ENCODE measurements at regions not wholly inside any gene's neighbourhood (a gene's known extent, or its start where the extent isn't known, plus 50 kb on each side); places are given as distances from the start of the nearest gene placed in this dataset.

DNA sequence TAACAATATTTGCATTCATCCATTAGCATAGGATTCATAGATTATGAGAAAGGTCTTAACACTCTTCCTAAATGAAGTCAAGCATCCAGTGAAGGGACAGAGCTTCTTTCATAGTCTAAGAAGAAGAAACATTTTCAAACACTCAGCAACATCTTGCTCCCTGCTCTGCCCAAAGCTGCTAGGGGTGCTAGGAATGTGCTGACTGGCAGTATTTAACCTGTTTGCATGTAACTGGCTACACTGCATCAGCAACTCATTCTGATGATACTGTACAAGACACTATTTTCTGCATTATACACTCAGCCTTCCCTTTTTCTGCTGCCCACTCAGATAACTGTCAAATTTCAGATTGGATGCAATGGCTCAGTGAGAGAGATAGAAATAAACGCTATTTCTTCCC lies 495.1 kb upstream of the ARID1B start:
- H3K36me3 ChIP-seq = no peaks in the 10 kb centered on the region

GRCh38 chr6:156281266-156281665 lies 495.9 kb upstream of the ARID1B start:
- Histone ChIP-seq H3K4me1 (ENCODE audit: control insufficient read depth in 1 of 2, insufficient read depth in 1 of 2, low read depth in 1 of 2, low read length in 1 of 2) (no peaks in the 10 kb centered on the region), H3K36me3 (no peaks in the 10 kb centered on the region), H3K27ac (no peak overlapping the region), H3K9me3 (no peaks in the 10 kb centered on the region), H3K4me3 (ENCODE audit: low read depth in 1 of 2, low read length in 1 of 2) (no peak overlapping the region), H3K27me3 (no peaks in the 10 kb centered on the region)
- no peak for TF ChIP-seq CTCF (IDR thresholded peaks at IDR 0.05)

More for the DNA sequence above, 495.1 kb upstream of the ARID1B start:
- H3K27ac ChIP-seq = no peak overlapping the region
- no peak overlapping the region for H3K4me3 ChIP-seq (ENCODE audit: low read depth in 1 of 2, low read length in 1 of 2)
- TF ChIP-seq CTCF (IDR thresholded peaks at IDR 0.05) = no peak
- H3K27me3 ChIP-seq = no peaks in the 10 kb centered on the region
- H3K4me1 ChIP-seq (ENCODE audit: control insufficient read depth in 1 of 2, insufficient read depth in 1 of 2, low read depth in 1 of 2, low read length in 1 of 2) = no peaks in the 10 kb centered on the region
- no peaks in the 10 kb centered on the region for H3K9me3 ChIP-seq

- Histone ChIP-seq H3K9me3 (no peaks in the 10 kb centered on the region), H3K4me3 (ENCODE audit: low read depth in 1 of 2, low read length in 1 of 2) (no peak overlapping the region), H3K4me1 (ENCODE audit: control insufficient read depth in 1 of 2, insufficient read depth in 1 of 2, low read depth in 1 of 2, low read length in 1 of 2) (no peaks in the 10 kb centered on the region), H3K36me3 (no peaks in the 10 kb centered on the region), H3K27ac (no peak overlapping the region), H3K27me3 (no peaks in the 10 kb centered on the region)
- TF ChIP-seq CTCF (IDR thresholded peaks at IDR 0.05) = no peak
Observed at GRCh38 chr6:156280065-156280464, 497.1 kb upstream of the ARID1B start.

DNA sequence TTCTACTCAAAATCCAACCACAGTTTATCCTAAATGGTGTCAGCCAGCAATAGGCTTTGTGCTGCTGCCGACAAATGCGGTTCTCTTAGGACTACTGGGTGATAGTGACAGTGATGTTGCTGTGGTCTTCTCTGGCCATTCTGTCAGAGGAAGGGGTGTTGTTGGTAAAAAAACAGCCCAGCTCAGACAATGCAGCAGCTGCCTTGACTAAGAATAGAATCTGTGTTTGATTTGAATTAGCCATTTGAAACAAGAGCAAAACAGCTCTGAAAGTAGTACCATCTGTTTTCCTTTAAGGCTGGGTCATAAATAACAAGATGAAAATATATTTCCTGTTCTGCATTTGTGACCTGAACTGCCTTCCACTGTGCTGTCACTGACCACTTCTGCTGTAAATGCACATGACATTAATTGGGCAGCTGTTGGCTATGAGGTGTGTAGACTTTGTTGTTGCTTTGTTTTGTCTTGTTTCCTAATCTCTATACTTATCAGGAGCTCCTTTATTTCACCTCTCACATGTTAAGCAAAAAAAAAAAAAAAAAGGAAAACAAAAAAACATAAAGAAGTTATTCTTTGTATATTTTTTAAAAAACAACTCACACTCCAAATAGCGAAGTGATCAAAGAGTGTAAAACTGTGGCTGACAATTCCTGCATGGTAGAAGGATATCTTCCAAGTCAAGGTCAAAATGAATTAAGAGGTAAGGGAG lies 497.8 kb upstream of the ARID1B start:
- no peaks in the 10 kb centered on the region for H3K9me3 ChIP-seq
- H3K36me3 ChIP-seq = no peaks in the 10 kb centered on the region
- no peak for TF ChIP-seq CTCF (IDR thresholded peaks at IDR 0.05)
- H3K4me3 ChIP-seq (ENCODE audit: low read depth in 1 of 2, low read length in 1 of 2) = no peak overlapping the region
- H3K27me3 ChIP-seq = no peaks in the 10 kb centered on the region
- H3K4me1 ChIP-seq (ENCODE audit: control insufficient read depth in 1 of 2, insufficient read depth in 1 of 2, low read depth in 1 of 2, low read length in 1 of 2) = no peaks in the 10 kb centered on the region
- no peak overlapping the region for H3K27ac ChIP-seq

GRCh38 chr6:156273065-156273711 lies 504.0 kb upstream of the ARID1B start:
- Histone ChIP-seq H3K27me3 (no peaks in the 10 kb centered on the region), H3K4me1 (ENCODE audit: control insufficient read depth in 1 of 2, insufficient read depth in 1 of 2, low read depth in 1 of 2, low read length in 1 of 2) (no peaks in the 10 kb centered on the region), H3K36me3 (no peaks in the 10 kb centered on the region), H3K9me3 (no peaks in the 10 kb centered on the region), H3K27ac (no peak overlapping the region), H3K4me3 (ENCODE audit: low read depth in 1 of 2, low read length in 1 of 2) (no peak overlapping the region)
- no peak for TF ChIP-seq CTCF (IDR thresholded peaks at IDR 0.05)
